GM23338 (cell line): ENCODE measurements at regions not wholly inside any gene's neighbourhood (a gene's known extent, or its start where the extent isn't known, plus 50 kb on each side); places are given as distances from the start of the nearest gene placed in this dataset.

Source experiments
- ATAC-seq: fragments of 200-7000 bp; cut with Tn5 transposase; 3 replicates; pipeline ENCODE4 v1.9.1; 2020
- DNase-seq: peaks from one replicate; pipeline ENCODE4 v3.0.0-alpha.2; 2015; ENCODE audit warnings: low spot score
- H2AFZ ChIP-seq: fragments of 200-600 bp; sonication (generic); 2 replicates; pipeline ENCODE4 v1.8.0; 2016; ENCODE audit warnings: antibody characterized with exemption, mild to moderate bottlenecking, moderate library complexity
- H3F3A ChIP-seq: fragments of 200-600 bp; sonication (generic); replicated peaks from 2 replicates; pipeline ENCODE4 v1.8.0; 2017; ENCODE audit warnings: antibody characterized with exemption, mixed run types, low read depth
- H3K27ac ChIP-seq: fragments of 200-600 bp; sonication (generic); 2 replicates; pipeline ENCODE4 v1.6.1; 2016; ENCODE audit warnings: low read depth
- H3K27me3 ChIP-seq: fragments of 200-600 bp; sonication (generic); 2 replicates; pipeline ENCODE4 v1.8.0; 2016; ENCODE audit warnings: mild to moderate bottlenecking, mixed run types, moderate library complexity; ENCODE audit not compliant: insufficient read depth
- H3K36me3 ChIP-seq: fragments of 200-600 bp; sonication (generic); 2 replicates; pipeline ENCODE4 v1.8.0; 2016; ENCODE audit warnings: mild to moderate bottlenecking; ENCODE audit not compliant: insufficient read depth
- H3K4me1 ChIP-seq: fragments of 200-600 bp; sonication (generic); 2 replicates; pipeline ENCODE4 v1.8.0; 2016; ENCODE audit warnings: mild to moderate bottlenecking, moderate library complexity; ENCODE audit not compliant: insufficient read depth
- H3K4me2 ChIP-seq: fragments of 200-600 bp; sonication (generic); 2 replicates; pipeline ENCODE4 v1.7.1; 2017; ENCODE audit warnings: mixed run types
- H3K4me3 ChIP-seq: fragments of 200-600 bp; sonication (generic); 2 replicates; pipeline ENCODE4 v1.6.1; 2016; ENCODE audit warnings: mixed run types
- H3K79me2 ChIP-seq: fragments of 200-600 bp; sonication (generic); replicated peaks from 2 replicates; pipeline ENCODE4 v1.8.0; 2017; ENCODE audit warnings: mild to moderate bottlenecking; ENCODE audit not compliant: insufficient read depth
- H3K9me2 ChIP-seq: fragments of 200-600 bp; sonication (generic); 2 replicates; pipeline ENCODE4 v1.8.0; 2017; ENCODE audit not compliant: insufficient read depth
- H4K20me1 ChIP-seq: fragments of 200-600 bp; sonication (generic); replicated peaks from 2 replicates; pipeline ENCODE4 v1.8.0; 2017; ENCODE audit warnings: mild to moderate bottlenecking; ENCODE audit not compliant: insufficient read depth
- H3K27ac Mint-ChIP-seq: 2 replicates; pipeline ENCODE4 v1.8.0; 2020; ENCODE audit warnings: inconsistent platforms, mild to moderate bottlenecking, moderate library complexity, mixed read lengths
- H3K27me3 Mint-ChIP-seq: 3 replicates; pipeline ENCODE4 v1.8.0; 2022; ENCODE audit warnings: low read depth, mild to moderate bottlenecking, moderate library complexity, mixed read lengths, inconsistent platforms; ENCODE audit not compliant: insufficient read depth, poor library complexity
- H3K36me3 Mint-ChIP-seq: 3 replicates; pipeline ENCODE4 v1.8.0; 2021; ENCODE audit warnings: low read depth, mild to moderate bottlenecking, inconsistent platforms, moderate library complexity, mixed read lengths
- H3K4me1 Mint-ChIP-seq: 3 replicates; pipeline ENCODE4 v1.8.0; 2020; ENCODE audit warnings: mild to moderate bottlenecking, inconsistent platforms, mixed read lengths
- H3K4me3 Mint-ChIP-seq: 3 replicates; pipeline ENCODE4 v1.8.0; 2021; ENCODE audit warnings: moderate library complexity, mild to moderate bottlenecking, inconsistent platforms, mixed read lengths
- H3K9me3 Mint-ChIP-seq: 3 replicates; pipeline ENCODE4 v1.8.0; 2020; ENCODE audit warnings: moderate library complexity, mild to moderate bottlenecking, inconsistent platforms, mixed read lengths
- CREB1 ChIP-seq: fragments of 250-450 bp; sonication (Bioruptor Pico); IDR thresholded peaks from 2 replicates; pipeline ENCODE4 v1.5.0; 2020; ENCODE audit warnings: low read depth, mild to moderate bottlenecking, moderate library complexity
- CTCF ChIP-seq, 2 experiments: fragments of 200-600 bp in 1 of 2; sonication (generic) in 1 of 2; conservative IDR thresholded peaks; 2 replicates each; pipeline versions ENCODE4 v1.5.1 to v1.6.1; 2016 to 2017; ENCODE audit warnings: antibody characterized with exemption in 2 of 2, low read depth in 2 of 2, mild to moderate bottlenecking in 2 of 2, moderate library complexity in 1 of 2
- ETS1 ChIP-seq: IDR thresholded peaks from 2 replicates; pipeline ENCODE4 v1.6.1; 2016; ENCODE audit warnings: antibody characterized with exemption
- EZH2 ChIP-seq: fragments of 200-600 bp; sonication (generic); IDR thresholded peaks from one replicate; pipeline ENCODE4 v1.8.0; 2017; ENCODE audit warnings: antibody characterized with exemption, mild to moderate bottlenecking, low read depth; ENCODE audit not compliant: unreplicated experiment
- EZH2phosphoT487 ChIP-seq: fragments of 200-600 bp; sonication (generic); IDR thresholded peaks from one replicate; pipeline ENCODE4 v1.8.1; 2018; ENCODE audit warnings: antibody characterized with exemption; ENCODE audit not compliant: unreplicated experiment
- JUNB ChIP-seq: IDR thresholded peaks from one replicate; pipeline ENCODE4 v1.6.1; 2016; ENCODE audit warnings: antibody characterized with exemption; ENCODE audit not compliant: unreplicated experiment
- NANOG ChIP-seq: IDR thresholded peaks from 2 replicates; pipeline ENCODE4 v1.6.1; 2016; ENCODE audit warnings: antibody characterized with exemption, borderline replicate concordance
- POLR2AphosphoS5 ChIP-seq: IDR thresholded peaks from 2 replicates; pipeline ENCODE4 v1.6.1; 2016; ENCODE audit warnings: antibody characterized with exemption, low read depth
- STAT1 ChIP-seq: IDR thresholded peaks from one replicate; pipeline ENCODE4 v1.6.1; 2016; ENCODE audit warnings: antibody characterized with exemption; ENCODE audit not compliant: unreplicated experiment
- ZNF114 ChIP-seq: fragments of 250-450 bp; sonication (Bioruptor Pico); IDR thresholded peaks from 2 replicates; pipeline ENCODE4 v1.5.0; 2020; ENCODE audit warnings: mild to moderate bottlenecking, moderate library complexity
- ZNF331 ChIP-seq: fragments of 250-450 bp; sonication (Bioruptor Pico); IDR thresholded peaks from 2 replicates; pipeline ENCODE4 v1.5.0; 2020; ENCODE audit warnings: low read depth, mild to moderate bottlenecking, moderate library complexity
- TF ChIP-seq, protein P1 (sequence below): IDR thresholded peaks from one replicate; pipeline ENCODE4 v1.6.1; 2018; ENCODE audit warnings: antibody characterized with exemption; ENCODE audit not compliant: unreplicated experiment
- TF ChIP-seq, protein P2 (sequence below): fragments of 250-450 bp; sonication (Bioruptor Pico); IDR thresholded peaks from 2 replicates; pipeline ENCODE4 v1.5.0; 2020; ENCODE audit warnings: mild to moderate bottlenecking, moderate library complexity

DNA sequence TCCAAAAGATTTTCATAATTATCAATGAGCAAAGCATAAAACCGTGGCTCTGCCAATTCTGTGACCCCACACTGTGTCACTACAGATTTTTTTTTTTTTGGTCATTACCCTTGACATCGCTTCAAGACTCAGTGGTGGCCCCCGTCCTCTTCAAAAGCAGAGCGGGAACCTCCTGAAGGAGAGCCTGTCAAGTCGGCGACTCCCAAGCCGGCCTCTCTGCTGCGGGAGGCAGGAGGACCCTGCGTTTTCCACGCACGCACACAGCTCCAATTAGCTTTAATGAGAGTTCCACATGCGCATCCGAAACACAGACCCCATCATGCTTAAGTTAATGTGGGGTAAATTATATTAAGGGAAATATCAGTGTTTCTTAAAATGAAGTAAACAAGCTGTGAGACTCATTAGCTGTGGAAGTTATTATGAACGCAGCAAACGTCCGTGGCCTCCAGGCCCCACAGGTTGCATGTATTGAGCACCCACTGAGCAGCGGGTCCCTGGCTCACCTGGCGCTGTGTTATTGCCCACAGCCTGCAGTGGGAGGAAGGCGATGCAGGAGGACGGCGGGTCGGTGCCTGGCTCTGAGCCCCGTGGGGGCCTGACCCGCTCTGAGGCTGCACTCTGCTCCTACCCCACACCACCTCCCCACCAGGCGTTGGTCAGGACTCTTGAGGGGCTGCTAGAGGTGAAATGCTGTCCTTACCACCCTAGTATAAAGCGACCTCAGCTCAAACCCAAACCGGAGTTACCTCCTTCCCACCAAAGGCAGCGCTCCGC is 181.0 kb upstream of the SALL3 start:
- H3K36me3 Mint-ChIP-seq: peaks cover 29% of the 10 kb centered on the region
- Histone ChIP-seq H3K27ac (no peak overlapping the region), H3K4me2 (no peak overlapping the region), H3K79me2 (no peaks in the 10 kb centered on the region), H3K9me2 (no peaks in the 10 kb centered on the region), H3K4me1 (no peaks in the 10 kb centered on the region), H3K27me3 (no peaks in the 10 kb centered on the region), H3K36me3 (no peaks in the 10 kb centered on the region), H3F3A (no peaks in the 10 kb centered on the region), H2AFZ (no peak overlapping the region), H4K20me1 (no peaks in the 10 kb centered on the region), H3K4me3 (no peak overlapping the region)
- H3K4me1 Mint-ChIP-seq: no peaks in the 10 kb centered on the region; the same call in 2 of the 3 replicates
- TF ChIP-seq ZNF331 (no peak), POLR2AphosphoS5 (no peak), STAT1 (no peak), EZH2phosphoT487 (no peak), CTCF (conservative IDR thresholded peaks at IDR 0.05; ENCODE audit: low read depth in 2 of 2) (no peak), ETS1 (no peak), CREB1 (no peak), NANOG (no peak), EZH2 (no peak), JUNB (no peak), ZNF114 (CRISPR knock-in tag) (no peak)
- TF ChIP-seq, protein P1, sequence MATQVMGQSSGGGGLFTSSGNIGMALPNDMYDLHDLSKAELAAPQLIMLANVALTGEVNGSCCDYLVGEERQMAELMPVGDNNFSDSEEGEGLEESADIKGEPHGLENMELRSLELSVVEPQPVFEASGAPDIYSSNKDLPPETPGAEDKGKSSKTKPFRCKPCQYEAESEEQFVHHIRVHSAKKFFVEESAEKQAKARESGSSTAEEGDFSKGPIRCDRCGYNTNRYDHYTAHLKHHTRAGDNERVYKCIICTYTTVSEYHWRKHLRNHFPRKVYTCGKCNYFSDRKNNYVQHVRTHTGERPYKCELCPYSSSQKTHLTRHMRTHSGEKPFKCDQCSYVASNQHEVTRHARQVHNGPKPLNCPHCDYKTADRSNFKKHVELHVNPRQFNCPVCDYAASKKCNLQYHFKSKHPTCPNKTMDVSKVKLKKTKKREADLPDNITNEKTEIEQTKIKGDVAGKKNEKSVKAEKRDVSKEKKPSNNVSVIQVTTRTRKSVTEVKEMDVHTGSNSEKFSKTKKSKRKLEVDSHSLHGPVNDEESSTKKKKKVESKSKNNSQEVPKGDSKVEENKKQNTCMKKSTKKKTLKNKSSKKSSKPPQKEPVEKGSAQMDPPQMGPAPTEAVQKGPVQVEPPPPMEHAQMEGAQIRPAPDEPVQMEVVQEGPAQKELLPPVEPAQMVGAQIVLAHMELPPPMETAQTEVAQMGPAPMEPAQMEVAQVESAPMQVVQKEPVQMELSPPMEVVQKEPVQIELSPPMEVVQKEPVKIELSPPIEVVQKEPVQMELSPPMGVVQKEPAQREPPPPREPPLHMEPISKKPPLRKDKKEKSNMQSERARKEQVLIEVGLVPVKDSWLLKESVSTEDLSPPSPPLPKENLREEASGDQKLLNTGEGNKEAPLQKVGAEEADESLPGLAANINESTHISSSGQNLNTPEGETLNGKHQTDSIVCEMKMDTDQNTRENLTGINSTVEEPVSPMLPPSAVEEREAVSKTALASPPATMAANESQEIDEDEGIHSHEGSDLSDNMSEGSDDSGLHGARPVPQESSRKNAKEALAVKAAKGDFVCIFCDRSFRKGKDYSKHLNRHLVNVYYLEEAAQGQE: no peak
- TF ChIP-seq, protein P2, sequence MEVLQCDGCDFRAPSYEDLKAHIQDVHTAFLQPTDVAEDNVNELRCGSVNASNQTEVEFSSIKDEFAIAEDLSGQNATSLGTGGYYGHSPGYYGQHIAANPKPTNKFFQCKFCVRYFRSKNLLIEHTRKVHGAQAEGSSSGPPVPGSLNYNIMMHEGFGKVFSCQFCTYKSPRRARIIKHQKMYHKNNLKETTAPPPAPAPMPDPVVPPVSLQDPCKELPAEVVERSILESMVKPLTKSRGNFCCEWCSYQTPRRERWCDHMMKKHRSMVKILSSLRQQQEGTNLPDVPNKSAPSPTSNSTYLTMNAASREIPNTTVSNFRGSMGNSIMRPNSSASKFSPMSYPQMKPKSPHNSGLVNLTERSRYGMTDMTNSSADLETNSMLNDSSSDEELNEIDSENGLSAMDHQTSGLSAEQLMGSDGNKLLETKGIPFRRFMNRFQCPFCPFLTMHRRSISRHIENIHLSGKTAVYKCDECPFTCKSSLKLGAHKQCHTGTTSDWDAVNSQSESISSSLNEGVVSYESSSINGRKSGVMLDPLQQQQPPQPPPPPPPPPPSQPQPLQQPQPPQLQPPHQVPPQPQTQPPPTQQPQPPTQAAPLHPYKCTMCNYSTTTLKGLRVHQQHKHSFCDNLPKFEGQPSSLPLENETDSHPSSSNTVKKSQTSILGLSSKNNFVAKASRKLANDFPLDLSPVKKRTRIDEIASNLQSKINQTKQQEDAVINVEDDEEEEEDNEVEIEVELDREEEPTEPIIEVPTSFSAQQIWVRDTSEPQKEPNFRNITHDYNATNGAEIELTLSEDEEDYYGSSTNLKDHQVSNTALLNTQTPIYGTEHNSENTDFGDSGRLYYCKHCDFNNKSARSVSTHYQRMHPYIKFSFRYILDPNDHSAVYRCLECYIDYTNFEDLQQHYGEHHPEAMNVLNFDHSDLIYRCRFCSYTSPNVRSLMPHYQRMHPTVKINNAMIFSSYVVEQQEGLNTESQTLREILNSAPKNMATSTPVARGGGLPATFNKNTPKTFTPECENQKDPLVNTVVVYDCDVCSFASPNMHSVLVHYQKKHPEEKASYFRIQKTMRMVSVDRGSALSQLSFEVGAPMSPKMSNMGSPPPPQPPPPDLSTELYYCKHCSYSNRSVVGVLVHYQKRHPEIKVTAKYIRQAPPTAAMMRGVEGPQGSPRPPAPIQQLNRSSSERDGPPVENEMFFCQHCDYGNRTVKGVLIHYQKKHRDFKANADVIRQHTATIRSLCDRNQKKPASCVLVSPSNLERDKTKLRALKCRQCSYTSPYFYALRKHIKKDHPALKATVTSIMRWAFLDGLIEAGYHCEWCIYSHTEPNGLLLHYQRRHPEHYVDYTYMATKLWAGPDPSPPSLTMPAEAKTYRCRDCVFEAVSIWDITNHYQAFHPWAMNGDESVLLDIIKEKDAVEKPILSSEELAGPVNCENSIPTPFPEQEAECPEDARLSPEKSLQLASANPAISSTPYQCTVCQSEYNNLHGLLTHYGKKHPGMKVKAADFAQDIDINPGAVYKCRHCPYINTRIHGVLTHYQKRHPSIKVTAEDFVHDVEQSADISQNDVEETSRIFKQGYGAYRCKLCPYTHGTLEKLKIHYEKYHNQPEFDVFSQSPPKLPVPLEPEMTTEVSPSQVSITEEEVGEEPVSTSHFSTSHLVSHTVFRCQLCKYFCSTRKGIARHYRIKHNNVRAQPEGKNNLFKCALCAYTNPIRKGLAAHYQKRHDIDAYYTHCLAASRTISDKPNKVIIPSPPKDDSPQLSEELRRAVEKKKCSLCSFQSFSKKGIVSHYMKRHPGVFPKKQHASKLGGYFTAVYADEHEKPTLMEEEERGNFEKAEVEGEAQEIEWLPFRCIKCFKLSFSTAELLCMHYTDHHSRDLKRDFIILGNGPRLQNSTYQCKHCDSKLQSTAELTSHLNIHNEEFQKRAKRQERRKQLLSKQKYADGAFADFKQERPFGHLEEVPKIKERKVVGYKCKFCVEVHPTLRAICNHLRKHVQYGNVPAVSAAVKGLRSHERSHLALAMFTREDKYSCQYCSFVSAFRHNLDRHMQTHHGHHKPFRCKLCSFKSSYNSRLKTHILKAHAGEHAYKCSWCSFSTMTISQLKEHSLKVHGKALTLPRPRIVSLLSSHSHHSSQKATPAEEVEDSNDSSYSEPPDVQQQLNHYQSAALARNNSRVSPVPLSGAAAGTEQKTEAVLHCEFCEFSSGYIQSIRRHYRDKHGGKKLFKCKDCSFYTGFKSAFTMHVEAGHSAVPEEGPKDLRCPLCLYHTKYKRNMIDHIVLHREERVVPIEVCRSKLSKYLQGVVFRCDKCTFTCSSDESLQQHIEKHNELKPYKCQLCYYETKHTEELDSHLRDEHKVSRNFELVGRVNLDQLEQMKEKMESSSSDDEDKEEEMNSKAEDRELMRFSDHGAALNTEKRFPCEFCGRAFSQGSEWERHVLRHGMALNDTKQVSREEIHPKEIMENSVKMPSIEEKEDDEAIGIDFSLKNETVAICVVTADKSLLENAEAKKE: no peak
- peaks cover 4% of the 10 kb centered on the region for H3K27me3 Mint-ChIP-seq
- H3K9me3 Mint-ChIP-seq: peaks cover 98% of the 10 kb centered on the region
- DNase-seq (no peak), ATAC-seq (no peak)
- H3K4me3 Mint-ChIP-seq: no peak overlapping the region
- no peak overlapping the region for H3K27ac Mint-ChIP-seq
